ENCODE measurements at regions not wholly inside any gene's neighbourhood (a gene's known extent, or its start where the extent isn't known, plus 50 kb on each side); places are given as distances from the start of the nearest gene placed in this dataset.
A peak's percentile ranks its signal among the peaks of the same experiment; 100 is the strongest.

DNA sequence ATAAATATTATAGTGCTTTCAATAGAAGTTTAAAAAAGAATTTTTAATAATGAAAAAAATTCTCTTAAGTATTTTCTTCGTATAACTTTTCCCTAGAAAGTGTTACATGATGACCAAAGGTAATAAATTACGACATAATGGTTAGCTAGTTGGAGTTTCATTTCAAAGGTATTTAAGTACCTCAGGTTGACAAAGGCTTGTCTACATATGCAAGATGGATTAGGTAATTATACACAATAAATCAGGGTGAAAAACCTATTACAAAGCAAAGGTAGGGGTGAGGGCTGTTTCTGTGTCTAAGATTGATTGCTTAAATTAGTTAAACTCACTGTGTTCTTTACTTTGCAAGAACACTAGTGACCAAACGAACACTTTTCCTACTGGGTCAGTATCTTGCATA is 508.5 kb upstream of the FAT1 start:
- no peak for DNase-seq (ENCODE audit: low spot score)
- Histone ChIP-seq H2AFZ (replicated peaks) (no peak overlapping the region), H3K36me3 (no peaks in the 10 kb centered on the region), H3K27me3 (no peaks in the 10 kb centered on the region), H3K27ac (no peak overlapping the region), H3K9me3 (ENCODE audit: low read depth) (no peaks in the 10 kb centered on the region), H3K4me2 (no peak overlapping the region), H4K20me1 (ENCODE audit: low read depth) (no peaks in the 10 kb centered on the region), H3K4me1 (peaks cover 12% of the 10 kb centered on the region), H3F3A (ENCODE audit: low read depth) (no peaks in the 10 kb centered on the region), H3K9ac (no peak overlapping the region), H3K4me3 (no peak overlapping the region), H3K79me2 (ENCODE audit: low read depth) (no peaks in the 10 kb centered on the region)
- no peaks in the 10 kb centered on the region for H3K36me3 Mint-ChIP-seq
- peaks cover 11% of the 10 kb centered on the region for H3K4me1 Mint-ChIP-seq
- no peaks in the 10 kb centered on the region for H3K9me3 Mint-ChIP-seq
- peaks cover 2% of the 10 kb centered on the region for H3K27me3 Mint-ChIP-seq (ENCODE audit: insufficient read depth, low read depth)
- H3K4me3 Mint-ChIP-seq, result no peak overlapping the region
- TF ChIP-seq EZH2 (IDR thresholded peaks at IDR 0.05), result no peak
- H3K27ac Mint-ChIP-seq, result no peak overlapping the region

DNA sequence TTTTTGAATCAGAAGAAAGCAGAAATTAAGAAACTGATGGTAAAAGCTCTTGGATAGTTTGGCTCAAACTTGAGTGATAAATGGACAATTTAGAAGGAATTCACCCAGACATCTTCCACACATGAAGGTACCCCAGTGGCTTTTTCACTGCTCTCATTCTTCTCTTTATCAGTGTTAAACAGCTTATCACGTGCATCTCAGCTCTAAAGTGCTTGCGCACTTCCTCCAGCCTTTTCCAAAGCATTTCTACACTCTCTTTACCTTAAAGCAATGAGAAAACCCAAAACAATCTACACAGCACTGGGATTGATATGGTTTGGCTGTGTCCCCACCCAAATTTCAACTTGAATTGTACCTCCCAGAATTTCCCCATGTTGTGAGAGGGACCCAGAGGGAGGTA is 509.1 kb upstream of the FAT1 start:
- peaks cover 3% of the 10 kb centered on the region for H3K27me3 Mint-ChIP-seq (ENCODE audit: insufficient read depth, low read depth)

DNA sequence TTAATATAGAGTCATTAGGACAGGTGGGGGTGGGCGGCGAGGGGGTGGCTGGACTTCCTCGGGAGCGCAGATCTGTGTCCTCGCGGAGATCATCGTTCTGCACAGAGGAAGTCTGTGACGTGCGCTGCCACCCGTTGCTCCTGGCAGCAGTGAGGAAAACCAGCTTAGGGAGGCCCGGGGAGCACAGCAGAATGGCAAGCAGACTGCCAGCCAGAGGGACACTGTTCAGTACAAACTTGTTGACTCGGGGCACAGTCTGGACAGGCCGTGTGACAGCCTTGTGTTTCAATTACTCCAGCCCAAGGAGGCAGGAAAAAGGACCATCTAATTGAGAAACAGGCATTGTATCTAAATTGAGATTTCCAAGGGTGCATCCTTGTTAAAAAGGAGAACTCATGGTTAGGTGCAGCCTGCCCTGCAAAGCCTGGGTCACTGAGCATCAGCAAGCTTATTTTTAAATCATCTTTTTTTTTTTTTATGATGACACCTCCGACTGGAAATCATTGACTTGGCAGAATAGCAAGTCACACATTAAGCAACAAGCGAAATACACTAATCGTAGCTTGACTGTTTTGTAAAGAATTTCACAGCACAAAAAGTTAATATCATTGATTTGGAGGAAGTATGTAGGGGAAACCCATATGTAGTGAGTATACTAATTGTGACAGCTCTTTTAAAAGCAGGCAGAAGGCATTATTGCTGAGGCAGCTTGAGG is 512.0 kb upstream of the FAT1 start:
- Histone ChIP-seq H3K4me3 (no peak overlapping the region), H3K27me3 (no peaks in the 10 kb centered on the region), H3K4me1 (peaks cover 12% of the 10 kb centered on the region), H3K4me2 (no peak overlapping the region), H3K9me3 (ENCODE audit: low read depth) (no peaks in the 10 kb centered on the region), H4K20me1 (ENCODE audit: low read depth) (no peaks in the 10 kb centered on the region), H2AFZ (replicated peaks) (no peak overlapping the region), H3K27ac (no peak overlapping the region), H3K36me3 (no peaks in the 10 kb centered on the region), H3K9ac (no peak overlapping the region), H3K79me2 (ENCODE audit: low read depth) (no peaks in the 10 kb centered on the region), H3F3A (ENCODE audit: low read depth) (no peaks in the 10 kb centered on the region)
- peaks cover 3% of the 10 kb centered on the region for H3K27me3 Mint-ChIP-seq (ENCODE audit: insufficient read depth, low read depth)
- H3K4me1 Mint-ChIP-seq, result peaks cover 11% of the 10 kb centered on the region
- no peak overlapping the region for H3K27ac Mint-ChIP-seq
- no peaks in the 10 kb centered on the region for H3K36me3 Mint-ChIP-seq
- no peaks in the 10 kb centered on the region for H3K9me3 Mint-ChIP-seq
- no peak for TF ChIP-seq EZH2phosphoT487 (IDR thresholded peaks at IDR 0.05)
- H3K4me3 Mint-ChIP-seq, result no peak overlapping the region
- peak; percentile 31 for DNase-seq (ENCODE audit: low spot score)

More for the DNA sequence above, 509.1 kb upstream of the FAT1 start:
- no peaks in the 10 kb centered on the region for H3K36me3 Mint-ChIP-seq
- Histone ChIP-seq H3K9me3 (ENCODE audit: low read depth) (no peaks in the 10 kb centered on the region), H4K20me1 (ENCODE audit: low read depth) (no peaks in the 10 kb centered on the region), H3K9ac (no peak overlapping the region), H3K27me3 (no peaks in the 10 kb centered on the region), H3K4me3 (no peak overlapping the region), H3K79me2 (ENCODE audit: low read depth) (no peaks in the 10 kb centered on the region), H3F3A (ENCODE audit: low read depth) (no peaks in the 10 kb centered on the region), H3K27ac (no peak overlapping the region), H2AFZ (replicated peaks) (peak overlapping the region; percentile 31), H3K4me2 (no peak overlapping the region), H3K4me1 (peaks cover 12% of the 10 kb centered on the region), H3K36me3 (no peaks in the 10 kb centered on the region)
- TF ChIP-seq, protein P1, sequence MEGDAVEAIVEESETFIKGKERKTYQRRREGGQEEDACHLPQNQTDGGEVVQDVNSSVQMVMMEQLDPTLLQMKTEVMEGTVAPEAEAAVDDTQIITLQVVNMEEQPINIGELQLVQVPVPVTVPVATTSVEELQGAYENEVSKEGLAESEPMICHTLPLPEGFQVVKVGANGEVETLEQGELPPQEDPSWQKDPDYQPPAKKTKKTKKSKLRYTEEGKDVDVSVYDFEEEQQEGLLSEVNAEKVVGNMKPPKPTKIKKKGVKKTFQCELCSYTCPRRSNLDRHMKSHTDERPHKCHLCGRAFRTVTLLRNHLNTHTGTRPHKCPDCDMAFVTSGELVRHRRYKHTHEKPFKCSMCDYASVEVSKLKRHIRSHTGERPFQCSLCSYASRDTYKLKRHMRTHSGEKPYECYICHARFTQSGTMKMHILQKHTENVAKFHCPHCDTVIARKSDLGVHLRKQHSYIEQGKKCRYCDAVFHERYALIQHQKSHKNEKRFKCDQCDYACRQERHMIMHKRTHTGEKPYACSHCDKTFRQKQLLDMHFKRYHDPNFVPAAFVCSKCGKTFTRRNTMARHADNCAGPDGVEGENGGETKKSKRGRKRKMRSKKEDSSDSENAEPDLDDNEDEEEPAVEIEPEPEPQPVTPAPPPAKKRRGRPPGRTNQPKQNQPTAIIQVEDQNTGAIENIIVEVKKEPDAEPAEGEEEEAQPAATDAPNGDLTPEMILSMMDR (IDR thresholded peaks at IDR 0.05), result no peak
- TF ChIP-seq EZH2 (IDR thresholded peaks at IDR 0.05) (no peak), EZH2phosphoT487 (IDR thresholded peaks at IDR 0.05) (no peak)
- no peaks in the 10 kb centered on the region for H3K9me3 Mint-ChIP-seq
- H3K4me3 Mint-ChIP-seq, result no peak overlapping the region
- peaks cover 11% of the 10 kb centered on the region for H3K4me1 Mint-ChIP-seq
- DNase-seq (ENCODE audit: low spot score), result no peak
- no peak overlapping the region for H3K27ac Mint-ChIP-seq

DNA sequence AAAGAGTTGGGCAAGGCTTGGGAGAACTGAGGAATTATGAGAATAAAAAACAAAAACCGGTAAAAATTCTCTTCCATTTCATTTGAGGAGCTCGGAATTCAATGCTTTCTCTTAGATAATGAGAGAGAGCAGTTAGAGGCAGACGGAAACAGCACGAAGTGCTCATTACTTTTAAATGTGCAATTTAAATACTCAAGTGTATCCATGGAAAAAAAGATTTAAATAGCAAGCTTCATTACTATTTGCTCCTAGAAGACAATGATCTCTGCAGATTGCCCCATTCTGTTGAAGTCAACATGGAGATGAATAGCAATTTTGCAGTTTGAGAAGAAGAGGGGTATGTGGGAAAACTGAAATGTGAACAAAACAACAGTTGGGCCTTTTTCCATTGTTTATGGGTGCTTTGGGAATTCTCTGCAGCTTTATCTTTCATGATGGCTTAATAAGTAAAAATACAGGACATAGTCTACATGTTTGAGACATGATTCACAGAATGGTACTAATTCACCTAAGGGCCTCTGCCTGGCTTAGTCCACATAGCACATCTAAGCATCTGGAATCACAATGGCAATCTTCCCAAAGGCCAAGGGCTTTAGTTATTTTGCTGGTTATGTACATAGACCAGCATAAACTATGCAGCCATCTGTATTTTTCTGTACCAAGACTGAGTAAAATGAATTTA is 512.7 kb upstream of the FAT1 start:
- Histone ChIP-seq H4K20me1 (ENCODE audit: low read depth) (no peaks in the 10 kb centered on the region), H3K4me1 (peaks cover 12% of the 10 kb centered on the region), H3K27me3 (no peaks in the 10 kb centered on the region), H3K36me3 (no peaks in the 10 kb centered on the region), H3K9ac (no peak overlapping the region), H3K79me2 (ENCODE audit: low read depth) (no peaks in the 10 kb centered on the region), H3K4me2 (no peak overlapping the region), H2AFZ (replicated peaks) (no peak overlapping the region), H3K9me3 (ENCODE audit: low read depth) (no peaks in the 10 kb centered on the region), H3K27ac (no peak overlapping the region), H3K4me3 (no peak overlapping the region), H3F3A (ENCODE audit: low read depth) (no peaks in the 10 kb centered on the region)
- Mint-ChIP-seq H3K27me3 (ENCODE audit: insufficient read depth, low read depth) (peaks cover 3% of the 10 kb centered on the region), H3K27ac (no peak overlapping the region), H3K4me3 (no peak overlapping the region), H3K9me3 (no peaks in the 10 kb centered on the region), H3K4me1 (peaks cover 11% of the 10 kb centered on the region), H3K36me3 (no peaks in the 10 kb centered on the region)
- TF ChIP-seq, protein P1 (IDR thresholded peaks at IDR 0.05), result no peak
- no peak for TF ChIP-seq EZH2 (IDR thresholded peaks at IDR 0.05)
- TF ChIP-seq EZH2phosphoT487 (IDR thresholded peaks at IDR 0.05), result no peak
- DNase-seq (ENCODE audit: low spot score), result no peak

Data from neural progenitor cell (in vitro differentiated cells).